CD14-positive monocyte (primary cell): ENCODE measurements at regions not wholly inside any gene's neighbourhood (a gene's known extent, or its start where the extent isn't known, plus 50 kb on each side); places are given as distances from the start of the nearest gene placed in this dataset.

Experiments
- DNase-seq, 3 donors: peaks; one replicate each; pipeline ENCODE4 v3.0.0-alpha.2; 2011 to 2022
- H2AFZ ChIP-seq: 2 replicates; pipeline ENCODE4 v1.6.0; 2012; ENCODE audit warnings: mild to moderate bottlenecking, low read depth, low read length, inconsistent platforms; ENCODE audit not compliant: insufficient read depth, poor library complexity, severe bottlenecking
- H3K27ac ChIP-seq, 2 donors: 1 replicate in 1 of 2; 2 replicates in 1 of 2; pipeline ENCODE4 v1.5.1; 2012 to 2013; ENCODE audit warnings: low read length in 2 of 2, control low read depth in 1 of 2, inconsistent platforms in 1 of 2, low read depth in 1 of 2, mild to moderate bottlenecking in 1 of 2
- H3K27me3 ChIP-seq, 2 donors: one replicate each; pipeline versions ENCODE4 v1.6.0 to v1.6.1; 2011 to 2013; ENCODE audit warnings: low read length in 2 of 2; ENCODE audit not compliant: control insufficient read depth in 2 of 2, insufficient read depth in 2 of 2
- H3K36me3 ChIP-seq, 2 donors: replicated peaks in 1 of 2; 1 replicate in 1 of 2; 2 replicates in 1 of 2; pipeline versions ENCODE4 v1.5.1 to v1.6.1; 2012 to 2013; ENCODE audit warnings: low read length in 2 of 2, control low read depth in 1 of 2, inconsistent platforms in 1 of 2, mild to moderate bottlenecking in 1 of 2; ENCODE audit not compliant: insufficient read depth in 2 of 2, control insufficient read depth in 1 of 2
- H3K4me1 ChIP-seq, 2 donors: 1 replicate in 1 of 2; 2 replicates in 1 of 2; pipeline versions ENCODE4 v1.5.1 to v1.6.1; 2012 to 2013; ENCODE audit warnings: low read length in 2 of 2, control low read depth in 1 of 2, inconsistent platforms in 1 of 2, mild to moderate bottlenecking in 1 of 2, moderate library complexity in 1 of 2; ENCODE audit not compliant: insufficient read depth in 2 of 2, control insufficient read depth in 1 of 2
- H3K4me2 ChIP-seq: replicated peaks from 2 replicates; pipeline ENCODE3; 2012; ENCODE audit warnings: low read length, moderate library complexity, mild to moderate bottlenecking; ENCODE audit not compliant: poor library complexity, severe bottlenecking; ENCODE audit errors: extremely low read depth
- H3K4me3 ChIP-seq, 3 experiments: fragments of 200-600 bp in 1 of 3; sonication (generic) in 1 of 3; replicated peaks in 1 of 3; 1 replicate in 2 of 3; 2 replicates in 1 of 3; pipeline ENCODE4 v1.5.1; 2011 to 2013; ENCODE audit warnings: low read length in 3 of 3, mild to moderate bottlenecking in 3 of 3, control low read depth in 2 of 3, low read depth in 2 of 3, inconsistent platforms in 1 of 3, moderate library complexity in 1 of 3
- H3K79me2 ChIP-seq: 2 replicates; pipeline ENCODE4 v1.6.0; 2012; ENCODE audit warnings: mild to moderate bottlenecking, control low read depth, inconsistent platforms, low read length, moderate library complexity; ENCODE audit not compliant: insufficient read depth
- H3K9ac ChIP-seq: 2 replicates; pipeline ENCODE4 v1.6.0; 2017; ENCODE audit warnings: low read length, mild to moderate bottlenecking; ENCODE audit not compliant: insufficient read depth, poor library complexity, severe bottlenecking
- H3K9me3 ChIP-seq, 2 donors: replicated peaks in 1 of 2; 1 replicate in 1 of 2; 2 replicates in 1 of 2; pipeline versions ENCODE4 v1.5.1 to v1.6.1; 2012 to 2013; ENCODE audit warnings: low read length in 2 of 2, control low read depth in 1 of 2; ENCODE audit not compliant: control insufficient read depth in 1 of 2, insufficient read depth in 1 of 2
- H4K20me1 ChIP-seq: 2 replicates; pipeline ENCODE4 v1.6.0; 2012; ENCODE audit warnings: mild to moderate bottlenecking, low read length, control low read depth, moderate library complexity; ENCODE audit not compliant: insufficient read depth
- H3K27ac Mint-ChIP-seq, 7 donors: one replicate each; pipeline ENCODE4 v1.8.0; 2020; ENCODE audit warnings: mild to moderate bottlenecking in 7 of 7, mixed read lengths in 7 of 7, moderate library complexity in 6 of 7, inconsistent platforms in 2 of 7
- H3K27me3 Mint-ChIP-seq, 3 donors: one replicate each; pipeline ENCODE4 v1.8.0; 2021 to 2022; ENCODE audit warnings: low read depth in 3 of 3, mild to moderate bottlenecking in 3 of 3, mixed read lengths in 3 of 3, moderate library complexity in 3 of 3, inconsistent platforms in 1 of 3
- H3K36me3 Mint-ChIP-seq, 2 donors: one replicate each; pipeline ENCODE4 v1.8.0; 2020; ENCODE audit warnings: mixed read lengths in 2 of 2, inconsistent platforms in 1 of 2, mild to moderate bottlenecking in 1 of 2
- H3K4me1 Mint-ChIP-seq: one replicate; pipeline ENCODE4 v1.8.0; 2020; ENCODE audit warnings: mild to moderate bottlenecking, mixed read lengths
- H3K4me3 Mint-ChIP-seq, 2 donors: one replicate each; pipeline ENCODE4 v1.8.0; 2020; ENCODE audit warnings: mild to moderate bottlenecking in 2 of 2, mixed read lengths in 2 of 2, moderate library complexity in 1 of 2
- H3K9me3 Mint-ChIP-seq, 7 donors: one replicate each; pipeline ENCODE4 v1.8.0; 2020 to 2022; ENCODE audit warnings: mixed read lengths in 7 of 7, mild to moderate bottlenecking in 6 of 7, moderate library complexity in 6 of 7, inconsistent platforms in 2 of 7
- CTCF ChIP-seq: fragments of 200-600 bp; IDR thresholded peaks from one replicate; pipeline ENCODE4 v1.8.0; 2022; ENCODE audit warnings: antibody characterized with exemption, mild to moderate bottlenecking
- WGBS: methylation state at CpG from one replicate; pipeline ENCODE4 v1.1.5; 2013; ENCODE audit warnings: missing lambda C conversion rate; ENCODE audit not compliant: insufficient coverage; 5-methylcytosine and 5-hydroxymethylcytosine counted together
- intact Hi-C, 2 donors: fragments of 100-400 bp; cut with micrococcal nuclease; formaldehyde crosslinking; loops; one replicate each; pipeline versions ENCODE4 v1.15.0 to v1.15.1; 2023

DNA sequence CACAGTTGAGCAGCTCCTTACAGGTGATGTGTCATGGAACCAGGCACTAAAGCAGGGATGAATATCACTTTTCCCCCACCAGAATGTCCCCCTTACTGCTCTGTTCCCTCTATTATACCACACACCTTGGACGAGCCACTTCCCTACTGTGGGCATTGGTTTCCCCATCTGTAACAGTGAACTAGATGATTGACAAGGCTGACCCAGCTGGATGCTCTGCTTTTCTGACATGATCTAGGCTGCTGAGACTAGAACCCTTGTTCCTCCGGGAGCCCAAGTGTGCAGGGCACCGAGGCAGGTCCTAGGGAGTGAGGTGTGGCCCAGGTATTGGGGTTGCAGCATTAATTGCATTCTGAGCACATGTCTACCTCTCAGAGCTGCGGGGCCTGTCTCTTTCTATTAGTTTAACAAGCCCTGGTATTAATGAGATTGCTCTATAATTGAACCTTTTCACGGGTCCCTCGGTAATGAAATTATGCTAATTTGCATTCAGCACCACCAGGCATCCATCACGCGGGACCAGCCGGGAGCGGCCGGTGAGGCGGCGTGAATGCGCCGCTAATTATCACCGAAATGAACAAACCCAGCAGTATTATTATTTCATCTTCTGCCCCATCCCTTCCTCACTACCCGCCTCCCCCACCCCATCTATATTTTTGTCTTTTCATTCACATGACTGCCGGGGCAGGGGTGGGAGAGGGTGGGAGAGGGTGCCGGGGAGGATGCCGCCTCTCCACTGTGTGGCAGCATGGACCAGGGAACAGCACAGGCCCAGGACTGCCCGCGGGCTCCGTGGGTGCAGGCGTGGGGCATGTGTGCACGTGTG is 121.1 kb downstream of the CYLD start:
- H3K27ac Mint-ChIP-seq: no peak overlapping the region
- intact Hi-C loops: no loop called here

DNA sequence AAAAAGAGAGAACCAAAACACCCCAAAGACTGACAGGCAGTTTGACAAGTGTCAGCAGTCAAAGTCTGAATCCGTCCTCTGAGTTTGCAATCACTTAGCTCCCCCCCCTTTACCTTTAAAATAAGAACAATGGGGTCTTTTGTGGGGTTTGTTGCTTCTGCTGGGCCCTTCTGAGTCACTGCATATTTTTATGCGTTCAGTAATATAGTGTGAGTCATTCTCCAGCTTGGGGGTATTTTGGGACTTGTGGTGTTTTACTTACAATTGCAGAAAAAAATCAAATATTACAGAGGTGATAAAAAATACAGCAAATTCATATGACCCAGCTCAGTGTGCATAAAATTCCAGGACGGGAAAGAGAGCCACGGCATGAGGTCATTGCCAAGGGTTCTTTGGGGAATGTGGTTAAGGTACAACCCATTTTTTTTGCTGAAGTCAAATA is 120.1 kb downstream of the CYLD start:
- Mint-ChIP-seq H3K9me3 (peaks cover 0 to 5% (median 2%) of the 10 kb centered on the region in 7 donors), H3K27me3 (peaks cover 0 to 13% (median 3%) of the 10 kb centered on the region in 3 donors), H3K36me3 (no peaks in the 10 kb centered on the region), H3K4me3 (no peak overlapping the region), H3K4me1 (peaks cover 5% of the 10 kb centered on the region), H3K27ac (no peak overlapping the region)
- no peaks in the 10 kb centered on the region for H3K9me3 ChIP-seq
- no peak overlapping the region for H3K27ac ChIP-seq
- DNase-seq: no peak
- H3K9ac ChIP-seq: no peak overlapping the region
- no peaks in the 10 kb centered on the region for H4K20me1 ChIP-seq
- no peak overlapping the region for H3K4me2 ChIP-seq
- H2AFZ ChIP-seq: no peak overlapping the region
- H3K4me3 ChIP-seq: no peak overlapping the region
- no peaks in the 10 kb centered on the region for H3K36me3 ChIP-seq
- peaks cover 0 to 4% of the 10 kb centered on the region in 2 donors for H3K27me3 ChIP-seq
- H3K79me2 ChIP-seq: no peaks in the 10 kb centered on the region
- no peak for TF ChIP-seq CTCF
- no peaks in the 10 kb centered on the region for H3K4me1 ChIP-seq
- WGBS: 69% methylated on average over 2 of the region's 4 CpGs
- intact Hi-C loops: no loop called here

More for the DNA sequence above, 121.1 kb downstream of the CYLD start:
- H3K4me1 ChIP-seq: no peaks in the 10 kb centered on the region
- no peak overlapping the region for H3K4me3 ChIP-seq
- Mint-ChIP-seq H3K9me3 (peaks cover 0 to 5% (median 2%) of the 10 kb centered on the region in 7 donors), H3K4me1 (no peaks in the 10 kb centered on the region), H3K36me3 (no peaks in the 10 kb centered on the region), H3K27me3 (peaks cover 4 to 11% (median 5%) of the 10 kb centered on the region in 3 donors), H3K4me3 (no peak overlapping the region)
- H3K4me2 ChIP-seq: no peak overlapping the region
- H2AFZ ChIP-seq: no peak overlapping the region
- no peak overlapping the region for H3K27ac ChIP-seq
- WGBS: 83% methylated on average over 18 of the region's 25 CpGs
- no peak for TF ChIP-seq CTCF
- peaks cover 0 to 4% of the 10 kb centered on the region in 2 donors for H3K27me3 ChIP-seq
- no peak for DNase-seq
- no peaks in the 10 kb centered on the region for H3K9me3 ChIP-seq
- no peaks in the 10 kb centered on the region for H4K20me1 ChIP-seq
- H3K79me2 ChIP-seq: no peaks in the 10 kb centered on the region
- H3K9ac ChIP-seq: no peak overlapping the region
- no peaks in the 10 kb centered on the region for H3K36me3 ChIP-seq
